Stomach (tissue), 8 donors: ENCODE measurements at regions not wholly inside any gene's neighbourhood (a gene's known extent, or its start where the extent isn't known, plus 50 kb on each side); places are given as distances from the start of the nearest gene placed in this dataset.
A peak's percentile ranks its signal among the peaks of the same experiment; 100 is the strongest.

ENCODE experiments used
- DNase-seq, 2 donors: peaks; one replicate each; pipeline versions ENCODE4 v3.0.0 to v3.0.0-alpha.2; 2013 to 2019
- H3K27ac ChIP-seq, 5 donors: fragments of 200-600 bp in 4 of 5; sonication (generic) in 4 of 5; one replicate each; pipeline ENCODE4 v1.5.1; 2013 to 2019; ENCODE audit warnings: mild to moderate bottlenecking in 1 of 5, moderate library complexity in 1 of 5
- H3K27me3 ChIP-seq, 3 donors: fragments of 200-600 bp; sonication (generic); one replicate each; pipeline ENCODE4 v1.5.1; 2017 to 2019; ENCODE audit warnings: mixed run types in 1 of 3
- H3K36me3 ChIP-seq, 4 donors: fragments of 200-600 bp; sonication (generic); 1 replicate in 3 of 4; 2 replicates in 1 of 4; pipeline ENCODE4 v1.5.1; 2016 to 2019
- H3K4me1 ChIP-seq, 4 donors: fragments of 200-600 bp; sonication (generic); one replicate each; pipeline ENCODE4 v1.5.1; 2016 to 2019
- H3K4me3 ChIP-seq, 4 donors: fragments of 200-600 bp; sonication (generic) in 3 of 4; one replicate each; pipeline ENCODE4 v1.5.1; 2016 to 2019; ENCODE audit warnings: mild to moderate bottlenecking in 1 of 4
- H3K9me3 ChIP-seq, 4 donors: fragments of 200-600 bp; sonication (generic); one replicate each; pipeline ENCODE4 v1.5.1; 2016 to 2019
- CTCF ChIP-seq, 7 experiments: fragments of 450-650 bp in 4 of 7; fragments of 200-600 bp in 3 of 7; sonication (generic) in 3 of 7; IDR thresholded peaks; one replicate each; pipeline ENCODE4 v1.5.1; 2016 to 2019; ENCODE audit warnings: antibody characterized with exemption in 7 of 7, control low read depth in 2 of 7, mild to moderate bottlenecking in 1 of 7
- EP300 ChIP-seq: sonication (generic); formaldehyde crosslinking; IDR thresholded peaks from one replicate; pipeline ENCODE4 v1.6.1; 2017; ENCODE audit warnings: antibody characterized with exemption
- POLR2A ChIP-seq, 4 donors: fragments of 450-650 bp; IDR thresholded peaks; one replicate each; pipeline ENCODE4 v1.6.1; 2016; ENCODE audit warnings: antibody characterized with exemption in 4 of 4, control low read depth in 2 of 4, mild to moderate bottlenecking in 1 of 4, moderate library complexity in 1 of 4
- POLR2AphosphoS5 ChIP-seq, 3 donors: sonication (generic); formaldehyde crosslinking; IDR thresholded peaks; one replicate each; pipeline ENCODE4 v1.6.1; 2016; ENCODE audit warnings: antibody characterized with exemption in 3 of 3
- WGBS, 5 donors: extraction: QIAGEN DNeasy Blood & Tissue Kit in 3 of 5; methylation state at CpG; one replicate each; pipeline versions ENCODE4 v1.1.5 to v1.1.7; 2013 to 2018; 5-methylcytosine and 5-hydroxymethylcytosine counted together
- intact Hi-C: fragments of 100-400 bp; cut with DNase I; formaldehyde crosslinking; loops from one replicate; pipeline ENCODE4 v1.15.1; 2023; ENCODE audit warnings: low total_unique reads
- donor health status: healthy with polysubstance abuse.
- donor health status: Bipolar disorder and iron deficiency.
- donor health status: healthy.

- TF ChIP-seq EP300 (no peak), POLR2A (IDR thresholded peaks at IDR 0.05) (no peak), POLR2AphosphoS5 (IDR thresholded peaks at IDR 0.05) (no peak), CTCF (IDR thresholded peaks at IDR 0.05) (no peak)
- Histone ChIP-seq H3K4me3 (no peak overlapping the region), H3K27me3 (no peaks in the 10 kb centered on the region), H3K9me3 (no peaks in the 10 kb centered on the region), H3K36me3 (peaks cover 15 to 30% (median 28%) of the 10 kb centered on the region in 4 donors), H3K4me1 (peaks cover 3 to 65% (median 37%) of the 10 kb centered on the region in 4 donors), H3K27ac (no peak overlapping the region)
- 73 to 87% (median 83%) methylated on average over 4 of the region's 4 CpGs for WGBS, 5 donors
- intact Hi-C loops: no loop called here
- no peak for DNase-seq
These were observed 55.6 kb upstream of the TESK1 start for GRCh38 chr9:35549441-35549840.

- no peaks in the 10 kb centered on the region for H3K9me3 ChIP-seq
- no peak overlapping the region for H3K4me3 ChIP-seq
- H3K4me1 ChIP-seq: peaks cover 3 to 46% (median 24%) of the 10 kb centered on the region in 4 donors
- WGBS, 5 donors: 73 to 87% (median 83%) methylated on average over 4 of the region's 4 CpGs
- H3K27ac ChIP-seq: peak overlapping the region in 3 of 5 donors; percentile 47 to 74 (median 57)
- H3K36me3 ChIP-seq: peaks cover 31 to 46% (median 42%) of the 10 kb centered on the region in 4 donors
- DNase-seq: no peak
- no peaks in the 10 kb centered on the region for H3K27me3 ChIP-seq
- intact Hi-C loops: loop anchor here (5.0 kb wide), 1 partner anchor 70 kb away; no protein-coding TSS in a partner anchor
- no peak for TF ChIP-seq CTCF (IDR thresholded peaks at IDR 0.05)
- no peak for TF ChIP-seq POLR2AphosphoS5 (IDR thresholded peaks at IDR 0.05)
- no peak for TF ChIP-seq POLR2A (IDR thresholded peaks at IDR 0.05)
- TF ChIP-seq EP300: no peak
These were observed 52.7 kb upstream of the TESK1 start for GRCh38 chr9:35552376-35552775.

GRCh38 chr9:35552837-35553236 lies 52.2 kb upstream of the TESK1 start:
- 57 to 85% (median 79%) methylated on average over 3 of the region's 3 CpGs for WGBS, 5 donors
- DNase-seq: no peak
- intact Hi-C loops: loop anchor here (5.0 kb wide), 1 partner anchor 71 kb away; no protein-coding TSS in a partner anchor
- Histone ChIP-seq H3K4me1 (peaks cover 3 to 42% (median 23%) of the 10 kb centered on the region in 4 donors), H3K27ac (peak overlapping the region in 4 of 5 donors; percentile 47 to 74 (median 56)), H3K36me3 (peaks cover 30 to 46% (median 42%) of the 10 kb centered on the region in 4 donors), H3K4me3 (no peak overlapping the region), H3K27me3 (no peaks in the 10 kb centered on the region), H3K9me3 (no peaks in the 10 kb centered on the region)
- no peak for TF ChIP-seq CTCF (IDR thresholded peaks at IDR 0.05)
- TF ChIP-seq POLR2A (IDR thresholded peaks at IDR 0.05): no peak
- no peak for TF ChIP-seq POLR2AphosphoS5 (IDR thresholded peaks at IDR 0.05)
- TF ChIP-seq EP300: no peak

- DNase-seq: peak; percentile 64 to 90
- Histone ChIP-seq H3K27ac (peak overlapping the region; percentile 14 to 74 (median 54)), H3K27me3 (no peaks in the 10 kb centered on the region), H3K9me3 (no peaks in the 10 kb centered on the region), H3K4me1 (peaks cover 0 to 31% (median 18%) of the 10 kb centered on the region in 4 donors), H3K36me3 (peaks cover 28 to 46% (median 43%) of the 10 kb centered on the region in 4 donors), H3K4me3 (no peak overlapping the region)
- 16 to 22% (median 21%) methylated on average over 12 of the region's 12 CpGs for WGBS, 5 donors
- intact Hi-C loops: loop anchor here (5.0 kb wide), 1 partner anchor 72 kb away; no protein-coding TSS in a partner anchor
- TF ChIP-seq CTCF (IDR thresholded peaks at IDR 0.05) (peak in 5 of 7 experiments; percentile 57 to 87 (median 77)), POLR2AphosphoS5 (IDR thresholded peaks at IDR 0.05) (peak in 2 of 3 donors; percentile 60 to 81), POLR2A (IDR thresholded peaks at IDR 0.05) (no peak), EP300 (no peak)
These were observed 51.2 kb upstream of the TESK1 start for GRCh38 chr9:35553670-35554543.
